ENCODE measurements at regions not wholly inside any gene's neighbourhood (a gene's known extent, or its start where the extent isn't known, plus 50 kb on each side); places are given as distances from the start of the nearest gene placed in this dataset.

- in situ Hi-C loops (cut with HindIII; ENCODE audit: low pct_unique_long_range_greater_than_20kb, low sequenced_read_pairs): no loop called here
- no TSS peak for BruUV-seq (replicated peaks)
- H3K27me3 ChIP-seq (ENCODE audit: control insufficient read depth, insufficient read depth, low read length): no peaks in the 10 kb centered on the region
- no peaks in the 10 kb centered on the region; the same call in 1 of the 2 replicates for H3K4me1 ChIP-seq (ENCODE audit: control insufficient read depth, insufficient read depth, low read length)
- POLR2A ChIA-PET: no interaction called here
- no peak overlapping the region for H3K4me3 ChIP-seq (ENCODE audit: low read depth in 2 of 2, low read length in 2 of 2)
- TF ChIP-seq SIN3A (IDR thresholded peaks at IDR 0.05; ENCODE audit: borderline replicate concordance, insufficient read depth, low read depth, low read length): no peak
- TF ChIP-seq, protein P1, sequence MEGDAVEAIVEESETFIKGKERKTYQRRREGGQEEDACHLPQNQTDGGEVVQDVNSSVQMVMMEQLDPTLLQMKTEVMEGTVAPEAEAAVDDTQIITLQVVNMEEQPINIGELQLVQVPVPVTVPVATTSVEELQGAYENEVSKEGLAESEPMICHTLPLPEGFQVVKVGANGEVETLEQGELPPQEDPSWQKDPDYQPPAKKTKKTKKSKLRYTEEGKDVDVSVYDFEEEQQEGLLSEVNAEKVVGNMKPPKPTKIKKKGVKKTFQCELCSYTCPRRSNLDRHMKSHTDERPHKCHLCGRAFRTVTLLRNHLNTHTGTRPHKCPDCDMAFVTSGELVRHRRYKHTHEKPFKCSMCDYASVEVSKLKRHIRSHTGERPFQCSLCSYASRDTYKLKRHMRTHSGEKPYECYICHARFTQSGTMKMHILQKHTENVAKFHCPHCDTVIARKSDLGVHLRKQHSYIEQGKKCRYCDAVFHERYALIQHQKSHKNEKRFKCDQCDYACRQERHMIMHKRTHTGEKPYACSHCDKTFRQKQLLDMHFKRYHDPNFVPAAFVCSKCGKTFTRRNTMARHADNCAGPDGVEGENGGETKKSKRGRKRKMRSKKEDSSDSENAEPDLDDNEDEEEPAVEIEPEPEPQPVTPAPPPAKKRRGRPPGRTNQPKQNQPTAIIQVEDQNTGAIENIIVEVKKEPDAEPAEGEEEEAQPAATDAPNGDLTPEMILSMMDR (IDR thresholded peaks at IDR 0.05): no peak
- TF ChIP-seq POLR2AphosphoS5 (IDR thresholded peaks at IDR 0.05; ENCODE audit: low read depth, low read length): no peak
- no peak for TF ChIP-seq TCF7L2 (IDR thresholded peaks at IDR 0.05; ENCODE audit: low read depth, low read length)
- no peak for TF ChIP-seq REST (IDR thresholded peaks at IDR 0.05; ENCODE audit: insufficient read depth in 1 of 2, low read depth in 2 of 2, low read length in 1 of 2)
- H3K36me3 ChIP-seq (ENCODE audit: control insufficient read depth, insufficient read depth, low read length): no peaks in the 10 kb centered on the region
- ATAC-seq (no peak), DNase-seq (ENCODE audit: low read depth, low spot score) (no peak)
- CTCF ChIA-PET: no interaction called here
- H3K9me3 ChIP-seq (ENCODE audit: control insufficient read depth, insufficient read depth, low read depth, low read length): no peaks in the 10 kb centered on the region
- intact Hi-C loops (cut with micrococcal nuclease; ENCODE audit: unreplicated experiment): no loop called here
- no peak overlapping the region for H3K27ac ChIP-seq (ENCODE audit: low read length)
These were observed 765.5 kb downstream of the KCNJ2 start for GRCh38 chr17:70934835-70935234.

GRCh38 chr17:70936724-70937123 is 767.4 kb downstream of the KCNJ2 start:
- intact Hi-C loops (cut with micrococcal nuclease; ENCODE audit: unreplicated experiment): no loop called here
- no peaks in the 10 kb centered on the region for H3K27me3 ChIP-seq (ENCODE audit: control insufficient read depth, insufficient read depth, low read length)
- BruUV-seq (replicated peaks): no TSS peak
- no peak overlapping the region for H3K27ac ChIP-seq (ENCODE audit: low read length)
- no peaks in the 10 kb centered on the region for H3K9me3 ChIP-seq (ENCODE audit: control insufficient read depth, insufficient read depth, low read depth, low read length)
- TF ChIP-seq REST (IDR thresholded peaks at IDR 0.05; ENCODE audit: insufficient read depth in 1 of 2, low read depth in 2 of 2, low read length in 1 of 2) (no peak), POLR2AphosphoS5 (IDR thresholded peaks at IDR 0.05; ENCODE audit: low read depth, low read length) (no peak), TCF7L2 (IDR thresholded peaks at IDR 0.05; ENCODE audit: low read depth, low read length) (no peak), SIN3A (IDR thresholded peaks at IDR 0.05; ENCODE audit: borderline replicate concordance, insufficient read depth, low read depth, low read length) (no peak)
- TF ChIP-seq, protein P1 (IDR thresholded peaks at IDR 0.05): no peak
- ChIA-PET CTCF (no interaction called here), POLR2A (no interaction called here)
- DNase-seq (ENCODE audit: low read depth, low spot score): no peak
- no peak overlapping the region for H3K4me3 ChIP-seq (ENCODE audit: low read depth in 2 of 2, low read length in 2 of 2)
- no peaks in the 10 kb centered on the region; the same call in 1 of the 2 replicates for H3K4me1 ChIP-seq (ENCODE audit: control insufficient read depth, insufficient read depth, low read length)
- ATAC-seq: no peak
- in situ Hi-C loops (cut with HindIII; ENCODE audit: low pct_unique_long_range_greater_than_20kb, low sequenced_read_pairs): no loop called here
- H3K36me3 ChIP-seq (ENCODE audit: control insufficient read depth, insufficient read depth, low read length): no peaks in the 10 kb centered on the region

All from Panc1 (cell line).